Activated T-helper 1 cell treated with Interleukin-2 at 50 U/mL for 16 hours (primary cell): ENCODE measurements at regions not wholly inside any gene's neighbourhood (a gene's known extent, or its start where the extent isn't known, plus 50 kb on each side); places are given as distances from the start of the nearest gene placed in this dataset.

ENCODE experiments used
- DNase-seq: peaks from one replicate; pipeline ENCODE4 v3.0.0-alpha.2; 2020; ENCODE audit warnings: low read depth

GRCh38 chr2:40507432-40507831 is 55.5 kb upstream of the SLC8A1 start:
- no peak for DNase-seq

- DNase-seq = no peak
Measured at GRCh38 chr2:40510304-40510703, 58.4 kb upstream of the SLC8A1 start.

GRCh38 chr2:40511661-40512213 is 59.8 kb upstream of the SLC8A1 start:
- DNase-seq = no peak

- no peak for DNase-seq
Measured at GRCh38 chr2:40512256-40512655, 60.4 kb upstream of the SLC8A1 start.

- no peak for DNase-seq
Measured at GRCh38 chr2:40513201-40513600, 61.3 kb upstream of the SLC8A1 start.

GRCh38 chr2:40516604-40517003 is 64.7 kb upstream of the SLC8A1 start:
- DNase-seq = no peak

GRCh38 chr2:40528564-40528963 is 76.7 kb upstream of the SLC8A1 start:
- DNase-seq = no peak

- DNase-seq = no peak
Measured at GRCh38 chr2:40531359-40531758, 79.5 kb upstream of the SLC8A1 start.

GRCh38 chr2:40534528-40534927 is 82.6 kb upstream of the SLC8A1 start:
- no peak for DNase-seq

GRCh38 chr2:40535972-40536371 is 84.1 kb upstream of the SLC8A1 start:
- DNase-seq = no peak

- DNase-seq = no peak
Measured at GRCh38 chr2:40540026-40540425, 88.1 kb upstream of the SLC8A1 start.

- no peak for DNase-seq
Measured at GRCh38 chr2:40543381-40543780, 91.5 kb upstream of the SLC8A1 start.

- DNase-seq = no peak
Measured at GRCh38 chr2:40544072-40544471, 92.2 kb upstream of the SLC8A1 start.

GRCh38 chr2:40545645-40546044 is 93.8 kb upstream of the SLC8A1 start:
- no peak for DNase-seq

GRCh38 chr2:40546439-40547191 is 94.7 kb upstream of the SLC8A1 start:
- no peak for DNase-seq

- no peak for DNase-seq
Measured at GRCh38 chr2:40548521-40548920, 96.6 kb upstream of the SLC8A1 start.

GRCh38 chr2:40550085-40550484 is 98.2 kb upstream of the SLC8A1 start:
- no peak for DNase-seq

GRCh38 chr2:40551081-40551480 is 99.2 kb upstream of the SLC8A1 start:
- no peak for DNase-seq

- DNase-seq = no peak
Measured at GRCh38 chr2:40554665-40555294, 102.9 kb upstream of the SLC8A1 start.

GRCh38 chr2:40556293-40556692 is 104.4 kb upstream of the SLC8A1 start:
- no peak for DNase-seq

- no peak for DNase-seq
Measured at GRCh38 chr2:40556739-40557138, 104.8 kb upstream of the SLC8A1 start.

GRCh38 chr2:40558761-40559160 is 106.9 kb upstream of the SLC8A1 start:
- no peak for DNase-seq

GRCh38 chr2:40559175-40559574 is 107.3 kb upstream of the SLC8A1 start:
- DNase-seq = no peak

GRCh38 chr2:40564184-40564583 is 112.3 kb upstream of the SLC8A1 start:
- DNase-seq = no peak
